ENCODE measurements at regions not wholly inside any gene's neighbourhood (a gene's known extent, or its start where the extent isn't known, plus 50 kb on each side); places are given as distances from the start of the nearest gene placed in this dataset.

- H3K27ac ChIP-seq (ENCODE audit: low read length) = no peak overlapping the region
- H3K27me3 ChIP-seq (ENCODE audit: low read depth, low read length) = no peaks in the 10 kb centered on the region
- H3K4me1 ChIP-seq (ENCODE audit: control insufficient read depth in 1 of 2, insufficient read depth in 2 of 2, low read length in 2 of 2) = peaks cover 0 to 6% of the 10 kb centered on the region in 2 donors
- no peaks in the 10 kb centered on the region for H3K9me3 ChIP-seq (ENCODE audit: control insufficient read depth in 1 of 2, low read length in 2 of 2)
- peak overlapping the region in 1 of 2 donors; percentile 50 for H3K4me3 ChIP-seq (ENCODE audit: low read depth in 1 of 2, low read length in 2 of 2)
- H3K36me3 ChIP-seq (ENCODE audit: control insufficient read depth in 1 of 2, insufficient read depth in 2 of 2, low read length in 2 of 2) = no peaks in the 10 kb centered on the region
Measured at GRCh38 chr21:16589006-16589898, 859.5 kb downstream of the USP25 start.

- no peaks in the 10 kb centered on the region for H3K9me3 ChIP-seq (ENCODE audit: control insufficient read depth in 1 of 2, low read length in 2 of 2)
- H3K27ac ChIP-seq (ENCODE audit: low read length) = no peak overlapping the region
- no peaks in the 10 kb centered on the region for H3K36me3 ChIP-seq (ENCODE audit: control insufficient read depth in 1 of 2, insufficient read depth in 2 of 2, low read length in 2 of 2)
- peaks cover 0 to 6% of the 10 kb centered on the region in 2 donors for H3K4me1 ChIP-seq (ENCODE audit: control insufficient read depth in 1 of 2, insufficient read depth in 2 of 2, low read length in 2 of 2)
- no peaks in the 10 kb centered on the region for H3K27me3 ChIP-seq (ENCODE audit: low read depth, low read length)
- H3K4me3 ChIP-seq (ENCODE audit: low read depth in 1 of 2, low read length in 2 of 2) = no peak overlapping the region
Measured at GRCh38 chr21:16590186-16590585, 860.4 kb downstream of the USP25 start.

- no peak overlapping the region for H3K27ac ChIP-seq (ENCODE audit: low read length)
- no peak overlapping the region for H3K4me3 ChIP-seq (ENCODE audit: low read depth in 1 of 2, low read length in 2 of 2)
- H3K4me1 ChIP-seq (ENCODE audit: control insufficient read depth in 1 of 2, insufficient read depth in 2 of 2, low read length in 2 of 2) = peaks cover 0 to 6% of the 10 kb centered on the region in 2 donors
- H3K36me3 ChIP-seq (ENCODE audit: control insufficient read depth in 1 of 2, insufficient read depth in 2 of 2, low read length in 2 of 2) = no peaks in the 10 kb centered on the region
- no peaks in the 10 kb centered on the region for H3K9me3 ChIP-seq (ENCODE audit: control insufficient read depth in 1 of 2, low read length in 2 of 2)
- H3K27me3 ChIP-seq (ENCODE audit: low read depth, low read length) = no peaks in the 10 kb centered on the region
Measured at GRCh38 chr21:16590641-16591292, 861.0 kb downstream of the USP25 start.

GRCh38 chr21:16592381-16592780 lies 862.6 kb downstream of the USP25 start:
- H3K9me3 ChIP-seq (ENCODE audit: control insufficient read depth in 1 of 2, low read length in 2 of 2) = no peaks in the 10 kb centered on the region
- H3K36me3 ChIP-seq (ENCODE audit: control insufficient read depth in 1 of 2, insufficient read depth in 2 of 2, low read length in 2 of 2) = no peaks in the 10 kb centered on the region
- no peaks in the 10 kb centered on the region for H3K4me1 ChIP-seq (ENCODE audit: control insufficient read depth in 1 of 2, insufficient read depth in 2 of 2, low read length in 2 of 2)
- no peak overlapping the region for H3K4me3 ChIP-seq (ENCODE audit: low read depth in 1 of 2, low read length in 2 of 2)
- H3K27me3 ChIP-seq (ENCODE audit: low read depth, low read length) = no peaks in the 10 kb centered on the region
- no peak overlapping the region for H3K27ac ChIP-seq (ENCODE audit: low read length)

GRCh38 chr21:16594191-16594590 lies 864.4 kb downstream of the USP25 start:
- Histone ChIP-seq H3K9me3 (ENCODE audit: control insufficient read depth in 1 of 2, low read length in 2 of 2) (no peaks in the 10 kb centered on the region), H3K36me3 (ENCODE audit: control insufficient read depth in 1 of 2, insufficient read depth in 2 of 2, low read length in 2 of 2) (no peaks in the 10 kb centered on the region), H3K27me3 (ENCODE audit: low read depth, low read length) (no peaks in the 10 kb centered on the region), H3K4me1 (ENCODE audit: control insufficient read depth in 1 of 2, insufficient read depth in 2 of 2, low read length in 2 of 2) (no peaks in the 10 kb centered on the region), H3K27ac (ENCODE audit: low read length) (no peak overlapping the region), H3K4me3 (ENCODE audit: low read depth in 1 of 2, low read length in 2 of 2) (no peak overlapping the region)

- H3K9me3 ChIP-seq (ENCODE audit: control insufficient read depth in 1 of 2, low read length in 2 of 2) = no peaks in the 10 kb centered on the region
- H3K27ac ChIP-seq (ENCODE audit: low read length) = no peak overlapping the region
- no peak overlapping the region for H3K4me3 ChIP-seq (ENCODE audit: low read depth in 1 of 2, low read length in 2 of 2)
Measured at GRCh38 chr21:16596369-16596768, 866.6 kb downstream of the USP25 start.

GRCh38 chr21:16597753-16598152 lies 868.0 kb downstream of the USP25 start:
- Histone ChIP-seq H3K9me3 (ENCODE audit: control insufficient read depth in 1 of 2, low read length in 2 of 2) (no peaks in the 10 kb centered on the region), H3K27me3 (ENCODE audit: low read depth, low read length) (no peaks in the 10 kb centered on the region), H3K4me3 (ENCODE audit: low read depth in 1 of 2, low read length in 2 of 2) (no peak overlapping the region), H3K4me1 (ENCODE audit: control insufficient read depth in 1 of 2, insufficient read depth in 2 of 2, low read length in 2 of 2) (no peaks in the 10 kb centered on the region), H3K36me3 (ENCODE audit: control insufficient read depth in 1 of 2, insufficient read depth in 2 of 2, low read length in 2 of 2) (no peaks in the 10 kb centered on the region), H3K27ac (ENCODE audit: low read length) (no peak overlapping the region)

More at GRCh38 chr21:16596369-16596768, 866.6 kb downstream of the USP25 start:
- no peaks in the 10 kb centered on the region for H3K27me3 ChIP-seq (ENCODE audit: low read depth, low read length)
- H3K36me3 ChIP-seq (ENCODE audit: control insufficient read depth in 1 of 2, insufficient read depth in 2 of 2, low read length in 2 of 2) = no peaks in the 10 kb centered on the region
- H3K4me1 ChIP-seq (ENCODE audit: control insufficient read depth in 1 of 2, insufficient read depth in 2 of 2, low read length in 2 of 2) = no peaks in the 10 kb centered on the region

GRCh38 chr21:16605597-16605996 lies 875.8 kb downstream of the USP25 start:
- Histone ChIP-seq H3K27me3 (ENCODE audit: low read depth, low read length) (no peaks in the 10 kb centered on the region), H3K4me3 (ENCODE audit: low read depth in 1 of 2, low read length in 2 of 2) (no peak overlapping the region)

GRCh38 chr21:16606271-16606670 lies 876.5 kb downstream of the USP25 start:
- Histone ChIP-seq H3K36me3 (ENCODE audit: control insufficient read depth in 1 of 2, insufficient read depth in 2 of 2, low read length in 2 of 2) (peaks cover 0 to 10% of the 10 kb centered on the region in 2 donors), H3K4me1 (ENCODE audit: control insufficient read depth in 1 of 2, insufficient read depth in 2 of 2, low read length in 2 of 2) (no peaks in the 10 kb centered on the region), H3K4me3 (ENCODE audit: low read depth in 1 of 2, low read length in 2 of 2) (no peak overlapping the region), H3K27ac (ENCODE audit: low read length) (no peak overlapping the region), H3K9me3 (ENCODE audit: control insufficient read depth in 1 of 2, low read length in 2 of 2) (no peaks in the 10 kb centered on the region), H3K27me3 (ENCODE audit: low read depth, low read length) (no peaks in the 10 kb centered on the region)

More at GRCh38 chr21:16605597-16605996, 875.8 kb downstream of the USP25 start:
- Histone ChIP-seq H3K4me1 (ENCODE audit: control insufficient read depth in 1 of 2, insufficient read depth in 2 of 2, low read length in 2 of 2) (no peaks in the 10 kb centered on the region), H3K36me3 (ENCODE audit: control insufficient read depth in 1 of 2, insufficient read depth in 2 of 2, low read length in 2 of 2) (peaks cover 0 to 10% of the 10 kb centered on the region in 2 donors), H3K27ac (ENCODE audit: low read length) (no peak overlapping the region), H3K9me3 (ENCODE audit: control insufficient read depth in 1 of 2, low read length in 2 of 2) (no peaks in the 10 kb centered on the region)

- Histone ChIP-seq H3K4me3 (ENCODE audit: low read depth in 1 of 2, low read length in 2 of 2) (no peak overlapping the region), H3K36me3 (ENCODE audit: control insufficient read depth in 1 of 2, insufficient read depth in 2 of 2, low read length in 2 of 2) (peaks cover 0 to 10% of the 10 kb centered on the region in 2 donors), H3K27me3 (ENCODE audit: low read depth, low read length) (no peaks in the 10 kb centered on the region), H3K4me1 (ENCODE audit: control insufficient read depth in 1 of 2, insufficient read depth in 2 of 2, low read length in 2 of 2) (no peaks in the 10 kb centered on the region), H3K9me3 (ENCODE audit: control insufficient read depth in 1 of 2, low read length in 2 of 2) (no peaks in the 10 kb centered on the region), H3K27ac (ENCODE audit: low read length) (no peak overlapping the region)
Measured at GRCh38 chr21:16608209-16608830, 878.5 kb downstream of the USP25 start.

GRCh38 chr21:16619281-16619680 lies 889.5 kb downstream of the USP25 start:
- no peak overlapping the region for H3K4me3 ChIP-seq (ENCODE audit: low read depth in 1 of 2, low read length in 2 of 2)
- H3K27ac ChIP-seq (ENCODE audit: low read length) = no peak overlapping the region
- no peaks in the 10 kb centered on the region for H3K27me3 ChIP-seq (ENCODE audit: low read depth, low read length)
- no peaks in the 10 kb centered on the region for H3K4me1 ChIP-seq (ENCODE audit: control insufficient read depth in 1 of 2, insufficient read depth in 2 of 2, low read length in 2 of 2)
- no peaks in the 10 kb centered on the region for H3K36me3 ChIP-seq (ENCODE audit: control insufficient read depth in 1 of 2, insufficient read depth in 2 of 2, low read length in 2 of 2)
- H3K9me3 ChIP-seq (ENCODE audit: control insufficient read depth in 1 of 2, low read length in 2 of 2) = no peaks in the 10 kb centered on the region

All from muscle layer of duodenum (tissue), 2 donors.